GM23248 (cell line): ENCODE measurements at regions not wholly inside any gene's neighbourhood (a gene's known extent, or its start where the extent isn't known, plus 50 kb on each side); places are given as distances from the start of the nearest gene placed in this dataset.
A peak's percentile ranks its signal among the peaks of the same experiment; 100 is the strongest.

Source experiments
- DNase-seq: peaks from one replicate; pipeline ENCODE4 v3.0.0-alpha.2; 2015
- H2AFZ ChIP-seq: fragments of 200-600 bp; sonication (generic); 2 replicates; pipeline ENCODE4 v1.6.1; 2016; ENCODE audit warnings: antibody characterized with exemption
- H3F3A ChIP-seq: fragments of 200-600 bp; sonication (generic); 2 replicates; pipeline ENCODE4 v1.6.1; 2016; ENCODE audit warnings: mild to moderate bottlenecking, antibody characterized with exemption, mixed run types; ENCODE audit not compliant: insufficient read depth
- H3K27ac ChIP-seq: fragments of 200-600 bp; sonication (generic); 2 replicates; pipeline ENCODE4 v1.5.1; 2016; ENCODE audit warnings: mild to moderate bottlenecking
- H3K27me3 ChIP-seq: fragments of 200-600 bp; sonication (generic); replicated peaks from 2 replicates; pipeline ENCODE4 v1.6.1; 2016; ENCODE audit warnings: mild to moderate bottlenecking; ENCODE audit not compliant: insufficient read depth
- H3K36me3 ChIP-seq: fragments of 200-600 bp; sonication (generic); 2 replicates; pipeline ENCODE4 v1.6.1; 2016; ENCODE audit warnings: low read depth, mild to moderate bottlenecking
- H3K4me1 ChIP-seq: fragments of 200-600 bp; sonication (generic); 2 replicates; pipeline ENCODE4 v1.6.1; 2016; ENCODE audit warnings: mild to moderate bottlenecking; ENCODE audit not compliant: insufficient read depth
- H3K4me2 ChIP-seq: fragments of 200-600 bp; sonication (generic); one replicate; pipeline ENCODE4 v1.6.1; 2016; ENCODE audit warnings: mild to moderate bottlenecking; ENCODE audit not compliant: unreplicated experiment
- H3K4me3 ChIP-seq: fragments of 200-600 bp; sonication (generic); 2 replicates; pipeline ENCODE4 v1.5.1; 2016; ENCODE audit warnings: mild to moderate bottlenecking
- H3K79me2 ChIP-seq: fragments of 200-600 bp; sonication (generic); 2 replicates; pipeline ENCODE4 v1.6.1; 2016; ENCODE audit warnings: mild to moderate bottlenecking; ENCODE audit not compliant: insufficient read depth
- H3K9ac ChIP-seq: fragments of 200-600 bp; sonication (generic); 2 replicates; pipeline ENCODE4 v1.6.1; 2016; ENCODE audit warnings: mild to moderate bottlenecking
- H3K9me2 ChIP-seq: fragments of 200-600 bp; sonication (generic); 2 replicates; pipeline ENCODE4 v1.6.1; 2016; ENCODE audit warnings: mixed run types, mild to moderate bottlenecking, moderate library complexity; ENCODE audit not compliant: insufficient read depth
- H3K9me3 ChIP-seq: fragments of 200-600 bp; sonication (generic); one replicate; pipeline ENCODE4 v1.6.1; 2017; ENCODE audit warnings: low read depth
- H4K20me1 ChIP-seq: fragments of 200-600 bp; sonication (generic); 2 replicates; pipeline ENCODE4 v1.6.0; 2016; ENCODE audit not compliant: insufficient read depth
- EZH2 ChIP-seq: fragments of 200-600 bp; sonication (generic); IDR thresholded peaks from 2 replicates; pipeline ENCODE4 v1.6.1; 2018; ENCODE audit warnings: antibody characterized with exemption, mild to moderate bottlenecking; ENCODE audit not compliant: insufficient read depth, poor library complexity, severe bottlenecking
- EZH2phosphoT487 ChIP-seq: fragments of 200-600 bp; sonication (generic); IDR thresholded peaks from 2 replicates; pipeline ENCODE4 v1.6.1; 2018; ENCODE audit warnings: antibody characterized with exemption, moderate library complexity, mild to moderate bottlenecking, low read depth; ENCODE audit not compliant: insufficient read depth
- WGBS, 2 experiments: methylation state at CpG; one replicate each; pipeline ENCODE4 v1.1.6; 2015 to 2017; ENCODE audit warnings: low lambda C conversion rate in 2 of 2, low coverage in 1 of 2; ENCODE audit errors: missing lambda C conversion rate in 2 of 2; 5-methylcytosine and 5-hydroxymethylcytosine counted together
- in situ Hi-C: fragments of 300-500 bp; cut with MboI; formaldehyde crosslinking; loops from 2 replicates; pipeline ENCODE4 v1.15.0; 2020

GRCh38 chr4:182015014-182015413 lies 228.2 kb upstream of the TENM3 start:
- Histone ChIP-seq H3K9ac (no peak overlapping the region), H2AFZ (no peak overlapping the region), H3K79me2 (no peaks in the 10 kb centered on the region), H3F3A (no peaks in the 10 kb centered on the region), H3K9me2 (no peaks in the 10 kb centered on the region), H3K4me2 (no peak overlapping the region), H3K36me3 (no peaks in the 10 kb centered on the region), H3K27ac (no peak overlapping the region), H4K20me1 (no peaks in the 10 kb centered on the region), H3K4me1 (no peaks in the 10 kb centered on the region), H3K4me3 (no peak overlapping the region), H3K27me3 (no peaks in the 10 kb centered on the region), H3K9me3 (no peaks in the 10 kb centered on the region)
- in situ Hi-C loops: no loop called here
- TF ChIP-seq EZH2phosphoT487 (no peak), EZH2 (no peak)
- no peak for DNase-seq
- 48 to 60% methylated on average over 11 of the region's 11 CpGs for WGBS, 2 experiments

GRCh38 chr4:182015893-182016292 lies 227.3 kb upstream of the TENM3 start:
- H3K9ac ChIP-seq: no peak overlapping the region
- in situ Hi-C loops: no loop called here
- H4K20me1 ChIP-seq: no peaks in the 10 kb centered on the region
- no peaks in the 10 kb centered on the region for H3K9me3 ChIP-seq
- peak; percentile 45 for DNase-seq
- H3K4me2 ChIP-seq: no peak overlapping the region
- no peak for TF ChIP-seq EZH2
- H3K4me3 ChIP-seq: no peak overlapping the region
- H3K36me3 ChIP-seq: no peaks in the 10 kb centered on the region
- no peaks in the 10 kb centered on the region for H3K27me3 ChIP-seq
- H3F3A ChIP-seq: no peaks in the 10 kb centered on the region
- WGBS, 2 experiments: 13 to 18% methylated on average over 6 of the region's 6 CpGs
- H3K9me2 ChIP-seq: no peaks in the 10 kb centered on the region
- H2AFZ ChIP-seq: no peak overlapping the region
- H3K27ac ChIP-seq: no peak overlapping the region
- no peaks in the 10 kb centered on the region for H3K4me1 ChIP-seq
- no peaks in the 10 kb centered on the region for H3K79me2 ChIP-seq

GRCh38 chr4:182017038-182017437 lies 226.2 kb upstream of the TENM3 start:
- Histone ChIP-seq H4K20me1 (no peaks in the 10 kb centered on the region), H3K9ac (no peak overlapping the region), H3K4me2 (no peak overlapping the region), H3K4me3 (no peak overlapping the region), H3K79me2 (no peaks in the 10 kb centered on the region), H2AFZ (no peak overlapping the region), H3K4me1 (no peaks in the 10 kb centered on the region), H3K27me3 (no peaks in the 10 kb centered on the region), H3F3A (no peaks in the 10 kb centered on the region), H3K27ac (no peak overlapping the region), H3K9me2 (no peaks in the 10 kb centered on the region), H3K9me3 (no peaks in the 10 kb centered on the region), H3K36me3 (no peaks in the 10 kb centered on the region)
- WGBS, 2 experiments: 31 to 43% methylated on average over 5 of the region's 5 CpGs
- in situ Hi-C loops: no loop called here
- DNase-seq: no peak
- no peak for TF ChIP-seq EZH2
- no peak for TF ChIP-seq EZH2phosphoT487

- in situ Hi-C loops: no loop called here
- no peaks in the 10 kb centered on the region for H3K4me1 ChIP-seq
- H3K27me3 ChIP-seq: no peaks in the 10 kb centered on the region
- H3K9me2 ChIP-seq: no peaks in the 10 kb centered on the region
- H2AFZ ChIP-seq: no peak overlapping the region
- no peak for TF ChIP-seq EZH2
- TF ChIP-seq EZH2phosphoT487: no peak
- H3K9ac ChIP-seq: no peak overlapping the region
- H3K27ac ChIP-seq: no peak overlapping the region
- no peaks in the 10 kb centered on the region for H4K20me1 ChIP-seq
- 30 to 32% methylated on average over 2 of the region's 2 CpGs for WGBS, 2 experiments
- no peaks in the 10 kb centered on the region for H3F3A ChIP-seq
- no peaks in the 10 kb centered on the region for H3K36me3 ChIP-seq
- no peak for DNase-seq
- no peak overlapping the region for H3K4me2 ChIP-seq
- H3K79me2 ChIP-seq: no peaks in the 10 kb centered on the region
- no peaks in the 10 kb centered on the region for H3K9me3 ChIP-seq
- no peak overlapping the region for H3K4me3 ChIP-seq
Measured at GRCh38 chr4:182018691-182019090, 224.5 kb upstream of the TENM3 start.

- H2AFZ ChIP-seq: no peak overlapping the region
- no peak overlapping the region for H3K27ac ChIP-seq
- no peaks in the 10 kb centered on the region for H3K27me3 ChIP-seq
- no peaks in the 10 kb centered on the region for H3K4me1 ChIP-seq
- no peaks in the 10 kb centered on the region for H3K9me3 ChIP-seq
- H3K36me3 ChIP-seq: no peaks in the 10 kb centered on the region
- no peak for TF ChIP-seq EZH2
- TF ChIP-seq EZH2phosphoT487: no peak
- in situ Hi-C loops: no loop called here
- 20 to 28% methylated on average over 5 of the region's 5 CpGs for WGBS, 2 experiments
- no peaks in the 10 kb centered on the region for H3F3A ChIP-seq
- H3K4me3 ChIP-seq: no peak overlapping the region
- no peak for DNase-seq
- no peaks in the 10 kb centered on the region for H4K20me1 ChIP-seq
- H3K4me2 ChIP-seq: no peak overlapping the region
- H3K9me2 ChIP-seq: no peaks in the 10 kb centered on the region
- H3K9ac ChIP-seq: no peak overlapping the region
- no peaks in the 10 kb centered on the region for H3K79me2 ChIP-seq
Measured at GRCh38 chr4:182019148-182019652, 224.0 kb upstream of the TENM3 start.
